Inferior parietal cortex (tissue), 1 donor: ENCODE measurements at regions not wholly inside any gene's neighbourhood (a gene's known extent, or its start where the extent isn't known, plus 50 kb on each side); places are given as distances from the start of the nearest gene placed in this dataset.
"Not testable (repeated sequence)": the region's sequence is repeated elsewhere in the genome, so short reads cannot be mapped to it uniquely, and the experiment has no call there.

ENCODE experiments used
- DNase-seq: peaks from one replicate; pipeline ENCODE4 v3.0.0-alpha.2; 2016; ENCODE audit errors: extremely low spot score

DNA sequence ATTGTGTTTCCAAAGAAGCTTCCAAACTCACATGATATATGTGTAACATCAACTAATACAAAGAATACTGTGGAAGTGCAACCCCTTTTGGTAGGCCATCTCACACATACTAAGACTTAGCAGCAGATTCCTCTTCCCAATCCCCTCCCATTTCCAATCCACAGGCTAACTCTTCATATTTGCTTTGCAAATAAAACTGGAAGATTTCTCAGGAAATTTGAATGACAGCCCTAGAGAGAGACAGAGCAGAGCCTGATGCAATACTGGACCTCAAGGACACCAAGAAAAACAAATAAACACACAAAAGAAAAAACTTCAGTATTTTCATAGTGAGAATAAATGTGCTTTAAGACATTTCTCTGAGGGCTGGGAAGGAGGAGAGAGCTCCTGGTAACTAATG, 190.2 kb upstream of the BRINP3 start:
- no peak for DNase-seq

DNA sequence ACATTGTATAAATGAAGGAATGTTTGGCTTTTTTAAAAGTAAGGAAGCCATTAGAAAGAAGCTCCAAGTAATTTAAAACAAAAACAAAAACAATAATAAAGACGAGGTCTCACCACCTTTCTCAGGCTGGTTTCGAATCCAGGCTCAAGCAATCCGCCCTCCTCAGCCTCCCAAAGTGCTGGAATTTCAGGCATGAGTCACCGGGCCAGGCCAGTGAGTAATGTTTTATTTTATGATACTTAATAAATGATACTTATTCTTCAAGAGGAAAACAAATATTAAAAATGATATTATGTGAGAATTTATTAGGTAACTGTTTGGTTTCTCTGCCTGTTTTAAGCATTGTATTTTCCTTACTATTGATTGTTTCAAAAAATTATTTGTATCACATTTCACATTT, 201.4 kb upstream of the BRINP3 start:
- DNase-seq, result no peak

DNA sequence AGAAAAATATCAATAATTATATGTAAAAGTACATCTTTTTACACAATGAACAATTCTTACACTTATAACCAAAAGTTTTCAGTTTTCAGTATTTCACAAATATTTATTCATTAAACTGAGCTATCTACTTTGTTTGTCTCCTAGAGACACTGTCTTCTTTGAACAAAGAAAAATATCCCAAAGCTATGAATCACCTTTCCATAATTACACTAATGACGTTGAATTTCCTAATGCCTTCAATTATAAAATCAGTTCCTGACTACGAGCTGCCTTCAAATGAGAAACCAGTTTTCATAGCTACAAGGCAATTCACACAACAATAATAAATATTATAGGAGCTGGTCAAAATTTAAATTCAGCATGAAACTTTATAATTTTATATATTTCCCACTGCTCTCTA, 201.8 kb upstream of the BRINP3 start:
- DNase-seq, result no peak

DNA sequence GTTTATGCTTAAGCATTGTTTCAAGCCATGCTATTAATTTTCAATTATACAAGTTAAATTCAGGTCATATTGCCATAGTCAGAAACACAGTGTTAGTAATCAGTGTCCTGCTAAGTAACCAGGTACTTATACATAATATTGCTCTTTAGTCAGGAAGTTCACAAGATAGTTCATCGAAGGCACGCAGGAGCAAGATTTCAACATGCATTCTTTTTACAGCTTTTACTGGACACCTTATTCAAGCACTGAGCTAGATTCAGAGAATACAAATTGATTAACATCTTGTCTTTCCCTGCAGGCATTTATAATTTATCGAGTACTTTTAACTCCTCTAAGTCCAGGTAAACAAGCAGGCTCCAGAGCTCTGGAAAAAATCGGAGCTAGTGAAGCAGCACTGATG, 202.3 kb upstream of the BRINP3 start:
- no peak for DNase-seq

DNA sequence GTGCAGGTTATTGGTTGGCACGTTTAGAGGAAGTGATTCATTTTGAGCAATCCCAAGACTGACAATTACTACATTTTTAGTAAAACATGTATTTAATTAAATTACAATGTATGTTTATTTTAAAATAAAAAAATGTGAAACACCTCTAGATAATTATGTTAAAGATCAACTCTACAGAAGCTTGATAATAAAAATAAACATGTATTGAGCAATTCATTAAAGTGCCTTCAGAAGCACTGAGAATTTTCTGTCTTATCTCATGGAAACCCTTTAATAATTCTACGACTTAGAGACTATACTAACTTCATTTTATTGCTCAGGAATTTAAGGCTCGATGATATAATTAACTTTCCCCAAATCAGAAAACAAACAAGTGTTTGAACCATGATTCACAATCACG, 208.0 kb upstream of the BRINP3 start:
- DNase-seq, result no peak

DNA sequence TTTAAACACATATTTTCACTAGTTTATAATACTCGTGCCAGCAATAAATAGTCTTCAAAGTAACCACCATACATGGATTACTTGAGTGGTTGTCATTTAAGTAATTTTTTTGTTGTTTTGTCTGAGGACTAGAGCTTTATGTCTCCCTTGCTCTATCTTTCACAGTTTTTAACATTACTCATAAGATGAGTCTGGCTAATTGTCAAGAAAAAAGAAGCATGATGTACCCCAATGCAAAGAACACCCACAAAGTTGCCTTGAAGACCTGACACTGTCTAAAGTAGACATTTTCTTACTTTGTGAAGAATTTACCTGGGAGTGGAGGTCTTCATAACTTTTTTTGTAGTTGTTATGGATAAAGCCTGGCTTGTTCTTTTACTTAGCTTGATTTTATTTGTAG, 210.4 kb upstream of the BRINP3 start:
- no peak for DNase-seq

DNA sequence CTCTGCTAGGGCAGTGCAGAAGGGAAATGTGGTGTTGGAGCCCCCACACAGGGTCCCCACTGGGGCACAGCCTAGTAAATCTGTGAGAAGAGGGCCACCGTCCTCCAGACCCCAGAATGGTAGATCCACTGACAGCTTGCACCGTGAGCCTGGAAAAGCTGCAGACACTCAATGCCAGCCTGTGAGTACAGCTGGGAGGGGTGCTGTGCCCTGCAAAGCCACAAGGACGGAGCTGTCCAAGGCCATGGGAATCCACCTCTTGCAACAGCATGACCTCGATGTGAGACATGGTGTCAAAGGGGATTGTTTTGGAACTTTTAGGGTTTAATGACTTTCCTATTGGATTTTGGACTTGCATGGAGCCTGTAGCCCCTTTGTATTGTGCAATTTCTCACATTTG, 220.8 kb upstream of the BRINP3 start:
- not testable (repeated sequence) for DNase-seq

DNA sequence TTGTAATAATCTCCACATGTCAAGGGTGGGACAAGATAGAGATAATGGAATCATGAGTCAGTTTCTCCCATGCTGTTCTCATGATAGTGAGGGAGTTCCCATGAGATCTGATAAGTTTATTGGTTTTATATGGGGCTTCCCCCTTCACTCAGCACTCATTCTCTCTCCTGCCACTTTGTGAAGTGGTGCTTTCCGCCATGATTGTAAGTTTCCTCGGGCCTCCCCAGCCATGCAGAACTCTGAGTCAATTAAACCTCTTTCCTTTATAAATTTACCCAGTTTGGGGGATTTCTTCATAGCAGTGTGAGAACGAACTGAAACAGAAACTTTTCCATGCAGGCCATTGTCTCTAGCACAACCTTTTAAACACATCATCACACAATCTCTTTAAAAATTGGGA, 221.5 kb upstream of the BRINP3 start:
- DNase-seq, result no peak

DNA sequence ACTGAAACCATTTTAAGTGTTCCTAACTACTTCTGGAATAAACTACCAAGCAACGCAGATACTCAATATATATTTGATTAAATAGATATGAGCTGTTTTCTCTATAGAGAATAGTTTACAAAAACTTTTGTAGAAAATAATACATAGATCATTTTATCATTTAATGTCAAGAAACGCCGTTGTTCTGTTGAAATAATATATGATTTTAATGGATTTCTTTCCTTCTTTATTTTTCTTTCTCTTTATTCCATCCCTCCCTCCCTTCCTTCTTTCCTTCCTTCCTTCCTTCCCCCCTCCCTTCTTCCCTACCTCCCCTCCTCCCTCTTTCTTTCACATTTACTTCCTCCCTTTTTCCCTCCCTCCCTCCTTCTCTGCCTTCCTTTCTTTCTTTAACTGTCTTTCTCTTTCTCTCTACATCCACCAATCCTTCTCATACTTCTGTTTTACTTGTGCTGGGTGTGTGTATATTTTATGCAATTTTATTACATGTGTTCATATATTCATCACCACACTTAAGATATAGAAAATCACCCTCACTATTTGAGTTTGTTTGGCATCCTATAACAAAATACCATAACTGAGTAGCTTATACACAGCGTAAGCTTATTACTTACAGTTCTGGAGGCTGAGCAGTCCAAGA, 230.9 kb upstream of the BRINP3 start:
- no peak for DNase-seq

DNA sequence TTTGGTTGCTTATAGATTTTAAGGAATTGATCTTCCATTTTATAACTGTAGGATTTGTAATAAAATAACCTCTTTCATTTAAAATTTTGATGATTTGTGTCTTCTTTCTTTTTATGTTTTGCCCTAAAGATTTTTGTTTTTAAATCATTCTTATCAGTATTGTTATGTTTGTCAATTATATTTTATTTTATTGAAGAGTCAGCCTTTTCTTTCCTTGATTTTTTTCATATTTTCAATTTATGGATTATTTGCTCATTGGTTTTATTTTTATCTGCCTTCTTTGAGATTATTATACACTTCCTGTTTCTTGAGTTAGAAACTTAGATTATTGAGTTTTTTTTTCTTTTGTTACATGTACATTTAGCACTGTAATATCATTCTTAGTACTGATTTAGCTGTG, 233.4 kb upstream of the BRINP3 start:
- DNase-seq, result no peak

DNA sequence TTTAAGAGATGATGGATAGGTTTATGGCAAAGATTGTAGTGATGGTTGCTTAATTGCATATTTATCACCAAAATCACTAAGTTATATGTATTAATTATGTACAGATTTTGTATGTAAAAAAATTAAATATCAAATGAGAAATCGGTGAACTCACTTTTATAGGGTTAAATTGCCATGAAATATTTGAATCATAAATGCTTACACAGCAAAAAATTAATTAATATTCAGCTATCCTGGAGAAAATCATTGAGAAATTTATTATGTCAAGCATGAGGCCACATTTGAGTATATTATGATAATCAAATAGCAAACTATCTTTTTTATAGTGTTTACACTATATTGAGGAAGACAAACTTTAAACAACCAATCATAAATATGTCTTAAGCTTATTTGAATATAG, 239.4 kb upstream of the BRINP3 start:
- DNase-seq, result no peak

DNA sequence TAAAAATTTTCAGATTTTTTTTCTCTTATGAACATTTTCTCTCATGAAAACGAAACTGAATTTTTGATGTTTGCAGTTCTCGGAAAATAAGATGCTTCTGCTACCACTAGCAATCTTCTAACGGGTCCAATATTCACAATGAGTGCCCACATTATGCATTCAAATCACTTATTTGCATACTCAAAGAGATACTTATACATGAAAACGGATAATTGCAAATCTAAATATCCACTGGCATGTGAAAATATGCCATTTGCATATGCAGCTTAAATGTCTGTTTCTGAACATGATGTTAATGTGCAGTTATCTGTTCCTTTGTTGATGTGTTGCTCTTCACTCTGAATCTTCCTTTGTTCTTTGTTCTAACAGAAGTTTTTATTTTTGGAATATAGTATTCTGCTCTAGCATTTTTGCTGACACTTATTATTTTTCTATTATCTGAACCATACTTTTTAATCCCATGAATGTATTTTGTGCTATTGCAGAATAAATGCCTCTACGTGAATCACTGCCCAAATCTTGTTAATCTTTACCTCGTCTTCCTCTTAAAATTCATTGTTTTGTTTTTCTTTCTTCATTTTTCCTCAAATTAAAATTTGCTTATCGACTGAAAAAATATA, 259.4 kb upstream of the BRINP3 start:
- DNase-seq, result no peak

DNA sequence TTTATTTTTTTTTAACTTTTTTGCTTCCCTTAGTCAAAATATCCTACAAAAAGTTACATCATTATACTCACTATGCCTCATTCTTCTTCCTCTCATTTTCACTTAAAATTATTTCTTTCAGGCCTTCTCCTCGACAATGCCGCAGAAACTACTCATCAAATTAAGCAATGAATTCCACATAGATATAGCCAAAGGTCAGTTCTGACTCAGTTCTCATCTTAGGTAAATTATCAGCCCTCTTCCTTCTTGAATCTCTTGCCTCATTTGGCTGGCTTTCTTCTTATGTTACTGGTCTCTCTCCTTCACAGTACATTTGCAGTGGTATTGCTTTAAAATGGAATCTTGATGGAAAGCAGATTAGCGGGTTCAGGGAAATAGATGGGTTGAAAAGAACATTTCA, 260.7 kb upstream of the BRINP3 start:
- no peak for DNase-seq

DNA sequence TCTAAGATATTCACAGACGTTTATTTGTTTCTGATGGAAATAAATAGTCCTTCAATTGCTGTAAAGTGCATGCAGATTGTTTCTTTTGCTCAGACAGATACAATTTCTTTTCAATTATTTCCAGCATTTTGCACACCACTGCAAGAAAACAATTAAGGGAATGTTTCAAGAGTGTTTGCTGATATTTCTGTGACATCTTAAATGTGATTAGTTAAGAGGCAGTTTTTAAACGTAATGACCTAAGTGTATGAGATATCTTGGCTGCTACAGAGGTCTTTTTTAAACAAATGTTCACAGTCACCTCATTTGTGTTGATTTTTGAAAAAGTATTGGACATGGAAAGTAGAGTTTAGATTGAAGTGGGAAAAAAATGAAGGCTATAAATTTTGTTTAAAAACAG, 262.3 kb upstream of the BRINP3 start:
- DNase-seq, result no peak

DNA sequence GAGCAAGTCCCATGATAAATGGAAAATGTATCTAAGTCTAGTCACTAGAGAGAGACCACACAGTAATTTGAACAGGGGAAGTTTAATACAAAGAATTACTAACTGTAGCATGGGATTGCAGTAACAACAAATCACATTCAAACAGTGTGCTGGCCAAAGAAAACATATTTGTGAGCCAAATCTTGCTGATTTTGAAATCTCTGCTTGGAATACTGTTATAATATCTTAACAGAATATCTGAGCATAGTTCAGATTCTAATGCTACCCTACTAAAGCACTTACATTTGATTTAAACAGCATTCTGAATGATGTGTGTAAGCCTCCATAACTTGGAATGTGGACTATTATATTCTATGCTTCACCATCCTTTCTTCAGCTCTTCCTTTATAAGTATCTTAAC, 270.0 kb upstream of the BRINP3 start:
- DNase-seq, result no peak

DNA sequence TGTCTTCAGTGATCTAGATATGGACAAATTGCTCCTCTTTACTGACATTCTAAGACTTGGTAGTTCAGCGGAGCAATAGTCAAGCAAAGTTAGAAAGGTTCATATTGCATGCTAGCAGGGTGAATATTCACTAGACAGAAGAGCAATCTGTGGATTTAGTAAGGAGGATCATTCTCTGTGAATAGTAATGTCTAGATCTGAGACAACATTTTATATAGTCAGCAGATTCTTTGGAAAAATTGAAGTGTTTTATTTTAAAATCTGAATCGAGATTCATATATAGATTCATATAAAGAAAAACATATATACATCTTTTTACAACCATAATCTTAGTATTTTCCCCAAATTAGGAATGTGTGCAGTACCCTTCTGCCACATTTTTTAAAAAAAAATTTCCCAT, 274.5 kb upstream of the BRINP3 start:
- no peak for DNase-seq

DNA sequence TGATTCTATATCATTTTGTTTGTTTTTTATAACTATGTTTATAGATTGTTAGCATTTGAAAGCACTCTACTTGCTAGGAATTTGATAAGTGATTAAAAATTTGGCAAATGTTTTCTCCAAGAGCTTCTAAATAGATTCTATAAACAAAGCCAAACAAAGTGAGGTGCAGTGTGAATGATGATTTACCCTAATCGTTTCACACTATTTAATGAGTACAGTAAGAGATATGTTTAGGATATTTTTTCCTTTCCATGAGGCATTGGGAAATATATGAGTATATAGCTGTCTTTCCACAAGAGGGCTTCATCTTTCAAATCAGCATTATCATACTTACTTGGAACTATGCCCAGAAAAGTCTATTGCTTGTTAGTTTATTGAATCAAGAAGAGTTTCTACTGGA, 277.0 kb upstream of the BRINP3 start:
- peak; percentile 39 for DNase-seq

DNA sequence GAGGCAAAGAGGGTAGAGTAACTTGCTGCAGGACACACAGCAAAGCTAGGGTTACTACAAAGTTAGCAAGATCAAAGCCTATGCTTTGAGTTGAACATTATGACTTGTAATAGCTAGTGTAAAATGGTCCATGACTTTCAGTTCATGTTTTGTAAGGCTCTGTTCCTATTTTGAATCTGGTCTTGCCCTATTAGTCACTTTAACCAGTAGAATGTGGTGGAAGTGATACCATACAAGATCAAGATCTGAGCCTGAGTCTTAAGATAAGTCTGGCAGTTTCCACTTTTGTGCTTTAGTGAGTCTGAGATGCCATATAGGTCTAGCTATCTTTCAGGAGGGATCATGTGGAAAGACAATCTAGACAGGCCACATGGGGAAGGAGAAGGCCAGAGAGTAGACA, 282.1 kb upstream of the BRINP3 start:
- peak; percentile 13 for DNase-seq

DNA sequence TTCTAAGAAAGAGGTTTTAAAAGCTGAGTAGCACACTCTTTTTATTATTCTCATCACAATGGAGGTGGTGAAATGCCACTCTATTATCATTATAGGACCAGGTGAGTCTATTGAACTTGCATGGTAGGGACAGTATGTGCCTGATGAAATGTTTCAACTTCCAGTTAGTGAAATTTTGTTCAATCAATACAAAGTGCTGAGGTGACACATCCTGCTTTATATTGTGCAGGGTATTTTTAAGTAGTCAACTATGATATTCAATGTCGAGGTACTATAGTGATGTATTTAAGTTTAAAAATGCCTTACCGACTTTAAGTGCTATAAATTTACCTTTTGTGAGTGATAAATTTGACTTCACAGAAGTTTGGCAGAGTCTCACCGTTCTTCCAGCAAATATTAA, 284.7 kb upstream of the BRINP3 start:
- DNase-seq, result no peak

DNA sequence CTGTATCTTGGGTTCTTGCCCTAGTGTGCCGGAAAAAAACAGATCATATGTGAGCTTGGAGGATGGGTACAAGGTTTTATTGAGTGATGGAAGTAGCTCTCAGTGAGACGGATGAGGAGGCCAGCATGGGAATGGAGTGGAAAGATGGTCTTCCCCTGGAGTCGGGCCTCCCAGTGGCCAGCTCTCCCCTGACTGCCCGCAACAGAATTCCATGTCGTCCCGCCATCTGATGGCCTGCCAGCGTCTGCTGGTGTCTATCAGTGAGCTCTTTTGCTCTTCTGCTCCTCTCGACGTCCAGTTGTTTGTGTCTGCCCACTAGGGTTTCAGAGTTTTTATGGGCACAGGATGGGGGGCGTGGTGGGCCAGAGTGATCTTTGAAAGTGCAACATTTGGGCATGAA, 315.2 kb upstream of the BRINP3 start:
- no peak for DNase-seq

DNA sequence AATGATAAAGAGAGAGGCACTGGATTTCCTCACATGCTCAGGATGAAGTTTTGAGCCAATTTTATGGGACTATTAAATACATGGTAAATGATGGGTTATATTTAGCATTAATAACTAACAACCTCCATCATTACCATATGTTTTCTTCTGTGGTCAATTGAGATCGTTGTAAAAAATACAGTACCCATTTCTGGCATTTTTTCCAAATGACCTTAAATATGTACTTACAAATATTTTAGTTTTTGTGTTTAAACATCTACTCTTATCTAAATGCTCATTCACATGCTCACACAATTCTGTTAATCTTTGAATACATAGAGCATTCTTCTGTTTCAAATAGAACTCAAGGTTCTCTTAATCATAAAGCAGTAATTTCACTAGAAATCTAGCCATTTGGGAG, 330.0 kb upstream of the BRINP3 start:
- no peak for DNase-seq

DNA sequence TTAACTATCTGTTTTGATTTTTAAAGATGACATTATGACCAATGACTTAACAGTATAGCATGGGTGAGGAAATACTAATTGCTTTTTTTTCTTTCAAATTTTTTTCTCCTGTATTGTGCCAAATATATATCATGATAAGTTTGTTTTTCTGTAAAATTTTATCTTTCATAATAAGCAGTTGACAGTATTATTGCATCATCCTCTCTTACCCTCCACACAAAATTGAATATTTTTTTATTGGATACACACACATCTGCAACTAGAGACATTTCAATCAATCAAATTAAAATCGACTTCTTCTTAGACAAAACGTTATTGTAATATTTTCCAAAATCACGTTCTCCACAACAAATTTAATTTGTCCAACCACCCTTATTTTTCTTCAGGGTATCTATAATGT, 330.4 kb upstream of the BRINP3 start:
- no peak for DNase-seq

DNA sequence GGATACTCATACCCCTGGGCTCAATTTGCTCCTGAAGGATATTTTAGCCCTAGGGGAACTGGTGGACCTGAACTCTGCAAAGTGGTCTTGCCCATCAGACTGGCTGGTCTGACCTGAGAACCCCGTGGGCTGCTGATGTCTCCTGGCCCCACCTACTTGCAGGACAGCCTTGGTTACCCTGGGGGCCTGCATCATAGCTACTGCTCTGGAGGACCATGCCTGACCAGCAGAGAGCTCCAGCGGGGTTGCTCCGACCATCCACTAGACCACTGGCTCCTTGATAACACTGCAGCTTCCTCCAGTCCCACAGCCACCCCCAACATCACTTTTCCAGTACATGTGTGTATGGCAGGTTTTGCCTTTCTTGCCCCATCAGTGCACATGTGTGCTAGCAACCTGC, 331.6 kb upstream of the BRINP3 start:
- DNase-seq, result no peak

DNA sequence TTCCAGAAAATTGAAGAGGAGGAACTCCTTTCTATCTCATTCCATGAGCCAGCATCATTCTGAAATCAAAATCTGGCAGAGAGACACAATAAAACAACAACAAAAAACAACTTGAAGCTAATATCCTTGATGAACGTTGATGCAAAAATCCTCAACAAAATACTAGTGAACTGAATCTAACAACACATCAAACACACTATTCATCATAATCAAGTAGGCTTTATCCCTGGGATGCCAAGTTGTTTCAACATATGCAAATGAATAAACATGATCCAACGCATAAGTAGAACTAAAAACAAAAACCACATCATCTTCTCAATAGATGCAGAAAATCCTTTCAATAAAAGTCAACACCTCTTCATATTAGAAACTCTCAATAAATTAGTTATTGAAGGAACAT, 335.3 kb upstream of the BRINP3 start:
- DNase-seq, result no peak
